IMR-90 (cell line): ENCODE measurements at regions not wholly inside any gene's neighbourhood (a gene's known extent, or its start where the extent isn't known, plus 50 kb on each side); places are given as distances from the start of the nearest gene placed in this dataset.
A peak's percentile ranks its signal among the peaks of the same experiment; 100 is the strongest.

Source experiments
- ATAC-seq: fragments of 200-7000 bp; cut with Tn5 transposase; 2 replicates; pipeline ENCODE4 v1.9.1; 2020; ENCODE audit warnings: low read depth, mild to moderate bottlenecking, moderate library complexity
- BruUV-seq: library from RNA; stranded (reverse); fragments of 400-500 nt; replicated peaks from 2 replicates; lab custom pipeline; 2021; lab: Mats Ljungman, UMichigan
- CTCF ChIA-PET: fragments of 300-600 bp; formaldehyde crosslinking; extraction: SDS; loops from one replicate; lab custom pipeline; 2021; ENCODE audit warnings: antibody characterized with exemption; lab: Yijun Ruan, JAX
- POLR2A ChIA-PET: fragments of 300-600 bp; sonication (Branson Sonifier 250); formaldehyde crosslinking; loops from one replicate; lab custom pipeline; 2022; ENCODE audit warnings: antibody characterized with exemption; ENCODE audit not compliant: unreplicated experiment; lab: Charles Lee
- DNase-seq: peaks from one replicate; pipeline ENCODE4 v3.0.0; 2013
- H2AFZ ChIP-seq: replicated peaks from 2 replicates; pipeline ENCODE3; 2013; ENCODE audit warnings: low read length, mild to moderate bottlenecking; ENCODE audit not compliant: poor library complexity
- H2AK5ac ChIP-seq: 2 replicates; pipeline ENCODE4 v1.6.1; 2013; ENCODE audit warnings: low read depth, low read length, inconsistent platforms
- H2AK9ac ChIP-seq: replicated peaks from 2 replicates; pipeline ENCODE3; 2013; ENCODE audit warnings: mild to moderate bottlenecking, low read depth, low read length, moderate library complexity; ENCODE audit not compliant: poor library complexity
- H2BK120ac ChIP-seq: 2 replicates; pipeline ENCODE4 v1.6.1; 2013; ENCODE audit warnings: low read depth, low read length, inconsistent platforms
- H2BK15ac ChIP-seq: 3 replicates; pipeline ENCODE4 v1.6.1; 2013; ENCODE audit warnings: low read depth, low read length, inconsistent platforms
- H2BK20ac ChIP-seq: 2 replicates; pipeline ENCODE4 v1.6.1; 2013; ENCODE audit warnings: low read depth, mild to moderate bottlenecking, inconsistent platforms, low read length, moderate library complexity
- H2BK5ac ChIP-seq: 2 replicates; pipeline ENCODE4 v1.6.1; 2013; ENCODE audit warnings: mild to moderate bottlenecking, low read depth, low read length, inconsistent platforms; ENCODE audit not compliant: poor library complexity, severe bottlenecking
- H3K14ac ChIP-seq: replicated peaks from 2 replicates; pipeline ENCODE4 v1.6.1; 2013; ENCODE audit warnings: low read depth, low read length, inconsistent platforms
- H3K18ac ChIP-seq: 2 replicates; pipeline ENCODE4 v1.6.1; 2013; ENCODE audit warnings: low read depth, low read length, control low read depth
- H3K23ac ChIP-seq: 2 replicates; pipeline ENCODE4 v1.6.1; 2013; ENCODE audit warnings: low read depth, low read length, inconsistent platforms
- H3K27ac ChIP-seq: 2 replicates; pipeline ENCODE4 v1.5.1; 2013; ENCODE audit warnings: mild to moderate bottlenecking, control low read depth, low read length; ENCODE audit not compliant: insufficient read depth
- H3K27me3 ChIP-seq: 2 replicates; pipeline ENCODE4 v1.6.1; 2013; ENCODE audit warnings: low read length; ENCODE audit not compliant: control insufficient read depth, insufficient read depth
- H3K36me3 ChIP-seq: 2 replicates; pipeline ENCODE4 v1.6.1; 2013; ENCODE audit warnings: low read length, mixed read lengths; ENCODE audit not compliant: control insufficient read depth, insufficient read depth
- H3K4ac ChIP-seq: 2 replicates; pipeline ENCODE4 v1.6.1; 2013; ENCODE audit warnings: low read depth, low read length, inconsistent platforms
- H3K4me1 ChIP-seq: 2 replicates; pipeline ENCODE4 v1.6.1; 2013; ENCODE audit warnings: low read length, mixed read lengths; ENCODE audit not compliant: control insufficient read depth, insufficient read depth
- H3K4me2 ChIP-seq: 2 replicates; pipeline ENCODE4 v1.6.1; 2013; ENCODE audit warnings: low read depth, mild to moderate bottlenecking, control low read depth, low read length, moderate library complexity
- H3K4me3 ChIP-seq: 2 replicates; pipeline ENCODE4 v1.5.1; 2013; ENCODE audit warnings: low read depth, mild to moderate bottlenecking, control low read depth, low read length, moderate library complexity; ENCODE audit not compliant: insufficient read depth
- H3K56ac ChIP-seq: 2 replicates; pipeline ENCODE4 v1.6.1; 2013; ENCODE audit warnings: low read length, inconsistent platforms; ENCODE audit not compliant: insufficient read depth; ENCODE audit errors: extremely low read depth
- H3K79me1 ChIP-seq, 2 experiments: 2 replicates each; pipeline ENCODE4 v1.6.1; 2013; ENCODE audit warnings: low read length in 2 of 2, inconsistent platforms in 1 of 2, low read depth in 1 of 2
- H3K9ac ChIP-seq: 2 replicates; pipeline ENCODE4 v1.6.1; 2013; ENCODE audit warnings: low read depth, low read length, control low read depth
- H3K9me1 ChIP-seq: 2 replicates; pipeline ENCODE4 v1.6.1; 2013; ENCODE audit warnings: low read length, inconsistent platforms; ENCODE audit not compliant: insufficient read depth
- H3K9me3 ChIP-seq: 2 replicates; pipeline ENCODE4 v1.6.1; 2013; ENCODE audit warnings: low read length; ENCODE audit not compliant: control insufficient read depth, insufficient read depth
- H4K20me1 ChIP-seq: 2 replicates; pipeline ENCODE4 v1.6.1; 2013; ENCODE audit warnings: low read length, inconsistent platforms; ENCODE audit not compliant: insufficient read depth
- H4K5ac ChIP-seq: 2 replicates; pipeline ENCODE4 v1.6.1; 2013; ENCODE audit warnings: mild to moderate bottlenecking, low read depth, low read length, control low read depth
- H4K8ac ChIP-seq, 2 experiments: 2 replicates each; pipeline ENCODE4 v1.6.1; 2013; ENCODE audit warnings: low read depth in 2 of 2, low read length in 2 of 2, control low read depth in 1 of 2, inconsistent platforms in 1 of 2
- H4K91ac ChIP-seq: 2 replicates; pipeline ENCODE4 v1.6.1; 2013; ENCODE audit warnings: low read depth, low read length, inconsistent platforms; ENCODE audit not compliant: insufficient read depth
- CEBPB ChIP-seq: IDR thresholded peaks from 2 replicates; pipeline ENCODE4 v1.6.1; 2012; ENCODE audit warnings: low read depth, low read length, improper control_type of control experiment
- MAFK ChIP-seq: IDR thresholded peaks from 2 replicates; pipeline ENCODE4 v1.6.1; 2012; ENCODE audit warnings: low read depth, low read length, improper control_type of control experiment
- NFE2L2 ChIP-seq: fragments of 150-350 bp; IDR thresholded peaks from 2 replicates; pipeline ENCODE4 v1.6.1; 2016; ENCODE audit warnings: low read depth, mild to moderate bottlenecking, low read length
- POLR2A ChIP-seq: IDR thresholded peaks from 2 replicates; pipeline ENCODE4 v1.6.1; 2012; ENCODE audit warnings: mild to moderate bottlenecking, low read depth, low read length
- dilution Hi-C: fragments of 300-500 bp; cut with HindIII; formaldehyde crosslinking; loops from one replicate; pipeline ENCODE4 v1.14.3; 2018; ENCODE audit warnings: low sequenced_read_pairs; ENCODE audit not compliant: unreplicated experiment
- in situ Hi-C: fragments of 300-500 bp; cut with MboI; formaldehyde crosslinking; loops from 3 replicates; pipeline ENCODE4 v1.14.3; 2019; ENCODE audit warnings: low sequenced_read_pairs, inconsistent platforms, mixed read lengths
- intact Hi-C: fragments of 100-400 bp; cut with micrococcal nuclease; formaldehyde crosslinking; loops from 2 replicates; pipeline ENCODE4 v1.10.0; 2022

DNA sequence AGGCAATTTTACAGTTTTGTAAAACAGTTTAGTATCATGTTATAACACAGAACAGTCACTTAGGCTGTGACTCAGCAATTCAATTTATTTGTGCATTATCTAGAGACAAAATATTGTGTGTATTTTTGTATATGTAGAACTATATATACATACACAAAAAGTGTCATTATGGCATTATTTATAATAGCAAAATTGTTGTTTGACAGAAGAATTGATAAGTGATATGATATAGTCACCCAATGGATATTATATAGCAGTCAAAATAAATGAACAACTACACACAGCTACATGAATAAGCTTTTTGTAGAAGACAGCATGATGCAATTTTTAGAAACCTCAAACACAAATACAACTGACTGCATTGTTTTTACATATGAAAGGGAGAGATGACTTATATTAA is 334.0 kb downstream of the TRIB2 start:
- Histone ChIP-seq H3K4me2 (no peak overlapping the region), H3K9me1 (no peaks in the 10 kb centered on the region), H2BK20ac (no peak overlapping the region), H3K4ac (no peak overlapping the region), H3K4me1 (no peaks in the 10 kb centered on the region), H3K4me3 (no peak overlapping the region), H2AK5ac (no peak overlapping the region), H4K8ac (no peak overlapping the region), H3K18ac (no peak overlapping the region), H2BK120ac (no peak overlapping the region), H3K9ac (no peak overlapping the region), H4K91ac (no peak overlapping the region), H4K20me1 (no peaks in the 10 kb centered on the region), H3K56ac (no peak overlapping the region), H3K27me3 (peaks cover 3% of the 10 kb centered on the region; the same call in 1 of the 2 replicates), H3K9me3 (no peaks in the 10 kb centered on the region), H3K79me1 (no peaks in the 10 kb centered on the region), H3K14ac (no peak overlapping the region), H3K23ac (no peak overlapping the region), H3K36me3 (no peaks in the 10 kb centered on the region), H3K27ac (no peak overlapping the region), H2BK5ac (no peak overlapping the region), H4K5ac (no peak overlapping the region), H2AK9ac (no peak overlapping the region), H2BK15ac (no peak overlapping the region), H2AFZ (no peak overlapping the region)
- dilution Hi-C loops (no loop called here), intact Hi-C loops (no loop called here), in situ Hi-C loops (no loop called here)
- ChIA-PET CTCF (no interaction called here), POLR2A (no interaction called here)
- no TSS peak for BruUV-seq
- DNase-seq (peak; percentile 35), ATAC-seq (no peak; the same call in 1 of the 2 replicates)
- TF ChIP-seq NFE2L2 (peak; percentile 58), CEBPB (0 out of 2 replicates have a peak, but pooled peaks have one; percentile 39), POLR2A (no peak), MAFK (no peak)
